D721Med (cell line): ENCODE measurements at regions not wholly inside any gene's neighbourhood (a gene's known extent, or its start where the extent isn't known, plus 50 kb on each side); places are given as distances from the start of the nearest gene placed in this dataset.

ENCODE experiments used
- DNase-seq: peaks from one replicate; pipeline ENCODE4 v3.0.0; 2011; ENCODE audit warnings: low spot score; ENCODE audit not compliant: insufficient read length
- FAIRE-seq: peaks from 2 replicates; lab custom pipeline; 2011; peaks lifted over from hg19 to GRCh38; lab: Jason Lieb, UNC
- TF ChIP-seq, protein P1 (sequence below): IDR thresholded peaks from 2 replicates; pipeline ENCODE4 v1.5.1; 2012; ENCODE audit warnings: mild to moderate bottlenecking, control low read depth; ENCODE audit not compliant: insufficient read depth; ENCODE audit errors: missing control alignments

GRCh38 chr3:182243625-182244024 is 531.9 kb downstream of the SOX2 start:
- TF ChIP-seq, protein P1, sequence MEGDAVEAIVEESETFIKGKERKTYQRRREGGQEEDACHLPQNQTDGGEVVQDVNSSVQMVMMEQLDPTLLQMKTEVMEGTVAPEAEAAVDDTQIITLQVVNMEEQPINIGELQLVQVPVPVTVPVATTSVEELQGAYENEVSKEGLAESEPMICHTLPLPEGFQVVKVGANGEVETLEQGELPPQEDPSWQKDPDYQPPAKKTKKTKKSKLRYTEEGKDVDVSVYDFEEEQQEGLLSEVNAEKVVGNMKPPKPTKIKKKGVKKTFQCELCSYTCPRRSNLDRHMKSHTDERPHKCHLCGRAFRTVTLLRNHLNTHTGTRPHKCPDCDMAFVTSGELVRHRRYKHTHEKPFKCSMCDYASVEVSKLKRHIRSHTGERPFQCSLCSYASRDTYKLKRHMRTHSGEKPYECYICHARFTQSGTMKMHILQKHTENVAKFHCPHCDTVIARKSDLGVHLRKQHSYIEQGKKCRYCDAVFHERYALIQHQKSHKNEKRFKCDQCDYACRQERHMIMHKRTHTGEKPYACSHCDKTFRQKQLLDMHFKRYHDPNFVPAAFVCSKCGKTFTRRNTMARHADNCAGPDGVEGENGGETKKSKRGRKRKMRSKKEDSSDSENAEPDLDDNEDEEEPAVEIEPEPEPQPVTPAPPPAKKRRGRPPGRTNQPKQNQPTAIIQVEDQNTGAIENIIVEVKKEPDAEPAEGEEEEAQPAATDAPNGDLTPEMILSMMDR: no peak
- no peak for DNase-seq
- FAIRE-seq: no peak

DNA sequence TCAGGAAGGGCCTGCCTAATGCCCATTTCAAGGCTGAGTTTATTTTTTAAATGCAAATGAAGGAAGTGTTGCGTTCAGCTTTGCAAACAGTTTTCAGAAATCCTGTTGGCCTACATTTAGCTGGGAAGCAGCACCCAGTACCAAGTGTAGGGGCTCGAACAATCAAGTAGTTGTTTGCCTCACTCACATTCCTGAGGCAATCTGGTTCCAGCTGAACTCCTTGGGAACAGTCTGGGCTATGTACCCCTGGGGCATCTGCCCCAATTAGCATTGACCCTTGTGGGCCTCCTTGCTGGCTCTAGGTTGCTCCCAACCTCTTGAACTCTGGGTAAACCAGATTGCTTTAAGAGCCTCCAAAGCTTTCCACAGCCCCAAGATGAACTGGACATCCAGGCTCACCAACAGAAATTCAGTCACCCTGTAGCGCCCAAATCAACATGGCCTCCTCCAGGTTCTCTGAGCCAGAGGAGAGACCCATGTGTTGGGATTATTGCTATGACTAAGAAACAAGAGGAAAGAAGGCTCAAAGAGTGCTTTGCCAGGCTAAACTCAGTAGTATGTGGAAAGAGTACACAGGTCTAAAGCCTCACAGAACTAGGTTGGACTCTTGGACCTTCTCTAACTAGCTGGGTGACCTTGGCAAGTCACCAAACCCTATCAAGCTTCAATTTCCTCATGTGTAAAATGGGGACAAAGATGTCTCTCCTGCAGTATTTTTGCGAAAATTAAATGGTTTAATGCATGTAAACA is 532.7 kb downstream of the SOX2 start:
- FAIRE-seq (no peak), DNase-seq (no peak)
- TF ChIP-seq, protein P1: no peak

- no peak for DNase-seq
- TF ChIP-seq, protein P1: no peak
These were observed 533.3 kb downstream of the SOX2 start for GRCh38 chr3:182245059-182245458.

DNA sequence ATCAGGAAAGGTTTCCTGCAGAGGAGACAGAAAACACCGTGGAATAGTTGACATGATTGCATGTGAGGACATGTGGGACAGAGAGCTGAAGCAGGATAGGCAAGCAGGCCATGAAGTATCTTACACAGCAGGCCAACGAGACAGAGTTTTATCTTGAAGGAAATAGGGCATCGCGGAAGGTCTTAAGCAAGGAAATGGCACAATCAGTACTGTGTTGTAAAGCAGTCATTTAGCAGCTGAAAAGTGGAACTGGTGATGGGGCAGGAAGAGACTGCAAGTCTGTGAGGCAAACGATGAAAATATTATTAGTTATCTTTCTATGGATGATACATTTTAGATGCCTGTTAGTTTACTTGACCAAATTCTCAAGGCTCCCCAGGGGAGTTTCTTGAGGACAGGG is 535.1 kb downstream of the SOX2 start:
- DNase-seq: no peak
- no peak for FAIRE-seq

More at GRCh38 chr3:182245059-182245458, 533.3 kb downstream of the SOX2 start:
- no peak for FAIRE-seq

DNA sequence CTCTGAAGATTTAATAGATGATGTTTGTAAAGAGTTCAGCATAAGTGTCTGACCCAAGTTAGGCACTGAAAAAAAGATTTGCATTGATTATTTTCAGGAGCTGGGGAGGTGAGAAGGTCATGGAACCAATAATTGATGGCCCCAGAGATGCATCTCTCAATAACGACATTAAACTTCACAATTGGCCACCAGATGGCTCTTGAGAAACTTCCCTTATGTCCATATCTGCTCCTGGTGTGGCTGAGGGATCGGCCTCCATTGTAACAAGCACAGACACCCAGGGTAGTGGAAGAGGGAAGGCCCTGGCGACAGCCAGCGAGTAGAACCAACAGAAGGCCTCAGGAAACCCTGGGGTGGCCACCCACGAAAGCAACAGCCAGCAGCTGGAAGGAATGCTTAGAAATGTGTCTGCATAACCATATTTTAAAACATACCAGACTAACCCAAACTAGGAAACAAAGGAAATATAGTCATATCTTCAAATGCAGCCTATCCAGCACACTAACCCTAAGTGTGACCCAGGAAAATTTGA is 536.7 kb downstream of the SOX2 start:
- FAIRE-seq: no peak
- no peak for DNase-seq
- TF ChIP-seq, protein P1: no peak

More for the DNA sequence above, 535.1 kb downstream of the SOX2 start:
- TF ChIP-seq, protein P1: no peak

DNA sequence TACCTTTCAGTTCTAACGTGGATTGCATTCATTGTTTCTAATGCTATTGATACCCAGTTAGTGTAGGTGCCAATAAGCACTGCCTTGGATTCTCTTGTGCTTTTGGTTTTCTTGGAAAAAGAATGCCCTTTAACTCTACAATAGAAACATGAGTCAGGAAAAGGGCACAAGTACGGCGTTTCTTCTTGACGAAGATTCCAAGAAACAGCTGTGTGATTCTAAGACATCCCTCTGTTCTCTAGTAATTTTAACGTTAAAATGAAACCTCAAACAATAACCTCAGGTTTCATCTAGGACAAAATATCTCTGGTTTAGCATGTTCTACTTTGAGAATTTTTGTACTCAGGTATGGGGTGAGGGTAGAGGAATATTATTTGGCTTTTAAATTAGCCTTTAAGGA is 540.5 kb upstream of the ATP11B start:
- FAIRE-seq: no peak

DNA sequence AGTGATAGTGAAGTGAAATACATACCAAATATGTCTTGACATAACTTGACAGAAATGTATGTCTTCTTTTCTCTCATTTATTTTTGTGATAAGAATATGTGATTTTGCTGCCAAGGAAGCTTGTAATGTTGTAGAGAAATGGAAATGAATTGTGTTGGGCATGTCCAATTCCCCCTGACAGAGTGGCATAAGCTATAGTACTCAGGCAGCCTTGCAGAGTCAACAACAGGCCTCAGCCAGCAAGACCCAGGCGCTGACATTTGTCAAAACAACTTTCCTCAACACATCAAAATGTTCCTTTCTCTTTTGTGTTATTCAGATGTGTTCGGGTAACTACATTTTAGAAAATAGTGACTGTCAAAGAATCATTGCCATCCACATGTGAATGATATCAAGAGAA is 538.1 kb upstream of the ATP11B start:
- no peak for FAIRE-seq
- DNase-seq: no peak
- TF ChIP-seq, protein P1: no peak

More for the DNA sequence above, 540.5 kb upstream of the ATP11B start:
- no peak for DNase-seq
- TF ChIP-seq, protein P1: no peak
